GM18498 (cell line): ENCODE measurements at regions not wholly inside any gene's neighbourhood (a gene's known extent, or its start where the extent isn't known, plus 50 kb on each side); places are given as distances from the start of the nearest gene placed in this dataset.

Source experiments
- ATAC-seq: cut with Tn5 transposase; IDR thresholded peaks from one replicate; pipeline ENCODE4 v1.9.1; 2021; ENCODE audit warnings: mild to moderate bottlenecking, moderate library complexity; ENCODE audit not compliant: unreplicated experiment

GRCh38 chr6:105818505-105818904 lies 267.6 kb upstream of the PRDM1 start:
- ATAC-seq: no peak

- ATAC-seq: no peak
Observed at GRCh38 chr6:105817961-105818360, 268.2 kb upstream of the PRDM1 start.

GRCh38 chr6:105817370-105817769 lies 268.8 kb upstream of the PRDM1 start:
- no peak for ATAC-seq

- ATAC-seq: no peak
Observed at GRCh38 chr6:105816847-105817246, 269.3 kb upstream of the PRDM1 start.

GRCh38 chr6:105815661-105816555 lies 270.2 kb upstream of the PRDM1 start:
- ATAC-seq: no peak

- ATAC-seq: no peak
Observed at GRCh38 chr6:105814745-105815536, 271.2 kb upstream of the PRDM1 start.

GRCh38 chr6:105810922-105811482 lies 275.1 kb upstream of the PRDM1 start:
- ATAC-seq: no peak

GRCh38 chr6:105810105-105810921 lies 275.8 kb upstream of the PRDM1 start:
- peak; percentile 69 for ATAC-seq

- no peak for ATAC-seq
Observed at GRCh38 chr6:105808571-105808970, 277.6 kb upstream of the PRDM1 start.

GRCh38 chr6:105807905-105808304 lies 278.2 kb upstream of the PRDM1 start:
- ATAC-seq: no peak

- no peak for ATAC-seq
Observed at GRCh38 chr6:105806486-105806920, 279.6 kb upstream of the PRDM1 start.

- ATAC-seq: no peak
Observed at GRCh38 chr6:105805501-105806023, 280.6 kb upstream of the PRDM1 start.

GRCh38 chr6:105804424-105804823 lies 281.7 kb upstream of the PRDM1 start:
- no peak for ATAC-seq

- ATAC-seq: no peak
Observed at GRCh38 chr6:105804000-105804399, 282.1 kb upstream of the PRDM1 start.

- ATAC-seq: no peak
Observed at GRCh38 chr6:105803442-105803841, 282.7 kb upstream of the PRDM1 start.

- ATAC-seq: no peak
Observed at GRCh38 chr6:105802703-105803102, 283.4 kb upstream of the PRDM1 start.

GRCh38 chr6:105800871-105801270 lies 285.3 kb upstream of the PRDM1 start:
- ATAC-seq: no peak

GRCh38 chr6:105800398-105800797 lies 285.7 kb upstream of the PRDM1 start:
- ATAC-seq: no peak

- ATAC-seq: no peak
Observed at GRCh38 chr6:105799056-105799455, 287.1 kb upstream of the PRDM1 start.

GRCh38 chr6:105797983-105798453 lies 288.1 kb upstream of the PRDM1 start:
- no peak for ATAC-seq
